Stimulated activated CD4-positive, alpha-beta T cell treated with anti-CD3 and anti-CD28 coated beads, Interleukin-2, amount 100 ng/mL, for 4 hours (primary cell): ENCODE measurements at regions not wholly inside any gene's neighbourhood (a gene's known extent, or its start where the extent isn't known, plus 50 kb on each side); places are given as distances from the start of the nearest gene placed in this dataset.
"Not testable (repeated sequence)": the region's sequence is repeated elsewhere in the genome, so short reads cannot be mapped to it uniquely, and the experiment has no call there.

Experiments
- DNase-seq: peaks from one replicate; pipeline ENCODE4 v3.0.0-alpha.2; 2020; ENCODE audit warnings: low read depth

DNA sequence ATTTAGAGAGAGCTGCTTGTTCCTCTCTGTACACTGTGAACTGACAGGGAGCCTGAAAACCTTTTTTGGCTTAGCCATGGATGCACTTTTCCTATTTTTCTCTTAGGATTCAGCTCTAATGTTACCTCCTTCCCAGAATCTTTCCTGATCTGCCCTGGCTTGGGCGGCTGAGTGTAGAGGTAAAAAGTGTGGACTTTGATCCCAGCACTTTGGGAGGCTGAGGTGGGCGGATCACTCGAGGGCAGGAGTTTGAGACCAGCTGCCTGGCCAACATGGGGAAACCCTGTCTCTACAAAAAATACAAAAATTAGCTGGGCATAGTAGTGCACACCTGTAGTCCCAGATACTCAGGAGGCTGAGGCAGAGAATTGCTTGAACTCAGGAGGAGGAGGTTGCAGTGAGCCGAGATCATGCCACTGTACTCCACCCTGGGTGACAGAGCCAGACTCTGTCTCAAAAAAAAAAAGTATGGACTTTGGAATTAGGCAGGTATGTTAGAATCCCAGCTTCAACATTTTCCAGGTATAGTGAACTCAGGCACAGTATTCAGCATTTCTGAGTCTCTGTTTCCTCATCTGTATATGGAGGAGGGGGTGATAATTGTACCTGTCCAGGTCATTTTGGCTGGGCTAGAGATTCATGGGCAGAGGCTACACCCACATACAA is 212.5 kb upstream of the EEF2KMT start:
- no peak for DNase-seq

- DNase-seq: no peak
Observed at GRCh38 chr16:5305023-5305422, 207.4 kb upstream of the EEF2KMT start.

DNA sequence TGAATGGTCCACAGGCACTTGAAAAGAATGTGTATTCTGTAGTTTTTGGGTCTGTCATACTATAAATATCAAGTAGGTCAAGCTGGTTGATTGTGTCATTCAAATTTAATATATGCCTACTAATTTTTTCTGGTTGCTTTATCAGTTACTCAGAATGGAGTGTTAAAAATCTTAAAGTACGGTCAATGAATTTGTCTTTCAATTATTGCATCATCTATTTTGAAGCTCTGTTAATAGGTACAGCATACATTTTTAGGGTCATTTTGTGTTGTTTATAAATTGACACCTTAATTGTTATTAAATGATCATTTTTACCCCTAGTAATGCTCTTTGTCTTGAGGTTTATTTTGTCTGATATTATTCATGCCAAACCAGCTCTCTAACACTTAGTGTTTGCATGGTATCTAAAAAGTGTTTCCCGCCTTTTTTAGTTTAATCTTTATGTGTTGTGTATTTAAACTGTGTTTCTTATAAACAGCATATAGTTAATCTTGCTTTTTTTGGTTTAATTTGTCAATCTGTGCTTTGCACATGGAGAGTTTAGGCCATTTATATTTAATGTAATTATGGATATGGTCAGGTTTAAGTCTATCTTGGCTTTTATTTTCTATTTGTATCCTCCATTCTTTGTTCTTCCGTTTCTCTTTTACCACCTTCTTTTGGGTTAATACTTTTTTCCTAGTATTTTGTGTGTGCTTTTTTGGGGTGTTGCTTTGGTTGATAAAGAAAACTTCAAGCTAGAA is 204.9 kb upstream of the EEF2KMT start:
- DNase-seq: no peak

GRCh38 chr16:5298202-5298601 is 200.6 kb upstream of the EEF2KMT start:
- no peak for DNase-seq

- no peak for DNase-seq
Observed at GRCh38 chr16:5296176-5296575, 198.6 kb upstream of the EEF2KMT start.

GRCh38 chr16:5295304-5295703 is 197.7 kb upstream of the EEF2KMT start:
- DNase-seq: not testable (repeated sequence)

- not testable (repeated sequence) for DNase-seq
Observed at GRCh38 chr16:5282152-5282551, 184.6 kb upstream of the EEF2KMT start.

- DNase-seq: no peak
Observed at GRCh38 chr16:5257462-5257861, 159.9 kb upstream of the EEF2KMT start.

DNA sequence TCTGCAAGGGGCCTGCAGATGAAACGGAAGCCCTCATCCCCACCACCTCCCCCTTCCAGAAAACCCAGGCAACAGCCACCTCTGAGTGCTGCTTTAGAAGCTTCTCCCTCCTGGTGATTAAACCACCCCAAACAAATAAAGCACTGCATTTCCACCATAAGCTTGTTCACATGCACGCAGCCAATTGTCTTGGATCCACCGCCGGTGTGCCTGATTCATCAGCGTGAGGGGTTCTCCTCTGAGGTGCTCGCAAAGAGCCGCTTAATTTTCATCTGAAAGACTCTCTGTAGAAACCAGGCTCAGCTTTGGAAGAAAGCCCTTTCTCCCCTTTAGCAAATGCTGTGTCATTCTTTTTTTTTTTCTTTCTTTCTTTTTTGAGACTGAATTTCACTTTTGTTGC is 155.2 kb upstream of the EEF2KMT start:
- no peak for DNase-seq

- DNase-seq: not testable (repeated sequence)
Observed at GRCh38 chr16:5247403-5247802, 149.8 kb upstream of the EEF2KMT start.

DNA sequence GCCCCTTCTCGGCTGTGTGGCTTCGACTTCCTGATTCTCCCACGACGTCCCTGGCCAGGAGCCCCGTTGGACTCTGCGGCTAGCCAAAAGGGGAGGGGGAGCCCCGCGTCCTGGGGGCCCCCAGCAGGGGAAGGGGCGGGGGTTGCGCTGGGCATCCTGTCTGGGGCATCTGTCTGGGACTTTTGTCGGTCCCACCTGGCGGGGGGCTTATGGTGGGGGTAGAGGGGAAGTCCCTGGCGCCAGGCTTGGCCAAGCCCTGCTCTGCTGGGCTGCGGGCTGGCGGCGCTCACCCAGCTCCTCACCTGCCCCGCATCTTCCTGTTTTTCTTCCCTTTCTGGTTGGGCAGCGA is 142.7 kb upstream of the EEF2KMT start:
- DNase-seq: not testable (repeated sequence)

DNA sequence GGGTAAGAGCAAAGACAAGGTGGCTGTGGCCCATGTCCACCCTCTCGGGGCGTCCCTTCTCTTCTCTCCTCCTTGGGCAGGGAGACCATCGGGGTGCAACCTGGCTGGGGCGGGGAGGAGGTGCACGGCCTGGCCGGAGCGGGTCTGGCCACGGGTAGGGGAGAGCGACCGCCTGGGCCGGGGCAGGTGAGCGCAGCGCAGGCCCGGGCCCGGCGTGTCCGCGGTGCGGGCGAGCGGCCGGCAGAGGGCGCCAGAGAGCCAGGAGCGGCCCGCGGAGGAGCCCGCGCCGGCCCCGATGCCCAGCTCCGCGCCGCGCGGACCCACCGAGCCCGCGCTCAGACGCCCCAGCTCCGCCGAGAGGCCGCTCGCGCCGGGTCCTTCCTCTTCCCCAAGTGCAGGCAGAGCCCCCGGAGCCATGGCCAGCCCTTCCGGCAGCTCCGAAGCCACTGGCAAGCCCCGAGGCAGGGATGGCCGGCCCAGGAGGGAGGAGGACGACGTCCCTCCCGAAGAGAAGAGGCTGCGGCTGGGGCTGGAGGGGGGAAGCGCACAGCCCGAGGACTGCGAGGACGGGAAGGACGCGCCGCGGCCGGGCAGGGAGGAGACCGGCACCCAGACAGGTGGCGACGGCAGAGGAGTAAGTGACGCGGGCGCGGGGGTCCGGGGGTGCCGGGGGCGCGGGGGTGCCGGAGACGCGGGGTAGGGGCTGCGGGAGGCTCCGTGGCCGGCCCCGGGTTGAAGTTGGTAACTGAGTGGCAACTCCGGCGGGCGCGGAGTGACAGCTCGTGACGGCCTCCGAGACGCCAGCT is 142.1 kb upstream of the EEF2KMT start:
- peak; percentile 26 for DNase-seq

- no peak for DNase-seq
Observed at GRCh38 chr16:5235119-5235518, 137.5 kb upstream of the EEF2KMT start.

- DNase-seq: no peak
Observed at GRCh38 chr16:5234295-5235050, 136.9 kb upstream of the EEF2KMT start.

DNA sequence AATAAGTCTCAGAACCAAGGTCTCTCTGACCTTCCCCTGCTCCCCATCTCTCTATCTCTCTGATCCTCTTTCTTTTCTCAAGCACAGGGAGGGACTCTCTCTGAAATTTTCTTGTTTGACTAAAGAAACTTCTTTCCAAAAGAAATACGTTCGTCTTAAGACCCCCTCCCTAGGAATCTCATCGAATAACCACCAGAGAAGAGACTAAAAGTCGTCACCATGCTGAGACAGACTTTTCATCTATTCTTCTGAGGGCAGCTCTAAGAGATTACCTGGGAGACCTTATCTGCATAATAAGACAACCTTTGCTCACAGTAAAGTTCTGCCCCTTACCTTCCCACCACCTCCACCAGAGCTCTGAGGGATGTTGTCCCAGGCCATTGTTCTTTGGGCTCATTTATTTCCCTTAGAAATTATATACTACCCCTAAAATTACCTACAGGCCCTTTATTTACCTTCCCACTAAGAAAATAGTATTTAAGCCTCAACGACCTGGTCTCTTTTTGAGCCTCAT is 133.7 kb upstream of the EEF2KMT start:
- DNase-seq: no peak

DNA sequence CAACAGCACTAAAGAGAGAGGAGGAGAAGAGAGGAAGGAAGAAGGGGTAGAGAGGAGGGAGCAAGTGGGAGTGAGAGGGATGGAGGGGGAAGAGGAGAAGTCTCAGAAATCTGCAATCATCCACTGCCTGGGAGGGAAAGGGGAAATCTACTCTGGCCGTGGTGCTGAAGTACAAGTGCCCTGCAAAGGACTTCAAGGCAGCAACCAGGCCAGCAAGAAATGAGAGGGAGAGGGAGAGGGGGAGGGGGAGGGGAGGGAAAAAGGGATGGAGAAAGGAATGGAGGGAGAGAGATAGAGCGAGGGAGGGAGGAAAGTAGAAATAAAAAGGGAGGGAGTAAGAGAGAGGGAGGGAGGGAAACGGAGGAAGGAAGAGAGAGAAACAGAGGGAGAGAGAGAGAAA is 130.8 kb upstream of the EEF2KMT start:
- DNase-seq: no peak

DNA sequence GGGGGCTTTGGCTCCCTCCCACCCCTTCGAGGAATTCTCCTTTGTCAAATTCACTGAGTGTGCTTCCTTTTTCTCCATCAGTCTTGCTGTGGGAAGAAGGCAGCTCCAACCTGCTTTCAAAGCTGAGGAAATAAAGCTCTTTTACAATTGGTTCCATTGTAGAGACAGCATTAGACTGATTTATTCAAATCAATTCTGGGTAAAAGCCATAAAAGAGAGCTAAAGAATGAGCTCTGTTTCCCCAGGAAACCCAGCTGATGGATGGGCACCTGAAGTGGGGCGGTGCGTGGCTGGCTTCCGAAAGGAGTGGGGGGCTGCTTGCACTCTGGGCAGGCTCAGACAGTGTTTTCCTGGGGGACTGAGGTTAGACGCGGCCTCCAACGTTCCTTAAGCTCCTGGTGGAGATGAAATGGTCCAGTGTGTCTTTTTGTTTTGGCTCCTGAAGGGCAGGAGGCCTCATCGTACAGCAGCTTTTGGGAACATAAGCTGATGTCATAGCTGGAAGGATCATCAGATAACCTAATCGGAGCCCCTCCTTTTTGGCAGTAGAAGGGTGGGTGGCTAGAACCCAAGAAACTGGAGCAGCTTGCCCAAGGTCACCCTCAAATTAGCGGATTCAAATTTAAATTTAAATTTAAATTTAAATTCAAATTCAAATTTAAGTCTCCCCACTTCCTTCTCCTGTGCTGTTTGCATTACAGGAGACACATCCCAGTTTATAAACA is 128.5 kb upstream of the EEF2KMT start:
- DNase-seq: no peak

GRCh38 chr16:5222761-5223160 is 125.2 kb upstream of the EEF2KMT start:
- DNase-seq: no peak

- DNase-seq: not testable (repeated sequence)
Observed at GRCh38 chr16:5221831-5222230, 124.2 kb upstream of the EEF2KMT start.

- DNase-seq: no peak
Observed at GRCh38 chr16:5220705-5221104, 123.1 kb upstream of the EEF2KMT start.

GRCh38 chr16:5216441-5217080 is 119.0 kb upstream of the EEF2KMT start:
- DNase-seq: no peak
